Psoas muscle (tissue), 7 donors: ENCODE measurements at regions not wholly inside any gene's neighbourhood (a gene's known extent, or its start where the extent isn't known, plus 50 kb on each side); places are given as distances from the start of the nearest gene placed in this dataset.

Experiments used
- ATAC-seq, 4 donors: fragments of 200-7000 bp; cut with Tn5 transposase; one replicate each; pipeline ENCODE4 v1.9.1; 2020; ENCODE audit warnings: moderate library complexity in 3 of 4, mild to moderate bottlenecking in 2 of 4
- DNase-seq, 2 donors: peaks; one replicate each; pipeline ENCODE4 v3.0.0-alpha.2; 2020
- H3K27ac ChIP-seq: fragments of 200-600 bp; one replicate; pipeline ENCODE4 v1.8.0; 2022
- H3K27me3 ChIP-seq, 3 donors: fragments of 200-600 bp in 1 of 3; one replicate each; pipeline versions ENCODE4 v1.6.1 to v1.8.0; 2013 to 2022; ENCODE audit warnings: low read length in 2 of 3, mild to moderate bottlenecking in 2 of 3, moderate library complexity in 1 of 3; ENCODE audit not compliant: insufficient read depth in 3 of 3
- H3K36me3 ChIP-seq, 2 donors: fragments of 200-600 bp in 1 of 2; one replicate each; pipeline versions ENCODE4 v1.6.1 to v1.8.0; 2013 to 2022; ENCODE audit warnings: low read depth in 1 of 2, mild to moderate bottlenecking in 1 of 2, moderate library complexity in 1 of 2; ENCODE audit not compliant: insufficient read depth in 1 of 2
- H3K4me1 ChIP-seq: fragments of 200-600 bp; one replicate; pipeline ENCODE4 v1.8.0; 2022
- H3K4me3 ChIP-seq: fragments of 200-600 bp; one replicate; pipeline ENCODE4 v1.8.0; 2022; ENCODE audit warnings: mild to moderate bottlenecking
- H3K9me3 ChIP-seq: fragments of 200-600 bp; one replicate; pipeline ENCODE4 v1.8.0; 2022
- WGBS, 3 donors: extraction: QIAGEN DNeasy Blood & Tissue Kit; methylation state at CpG; one replicate each; pipeline versions ENCODE4 v1.1.6 to v1.1.7; 2013; 5-methylcytosine and 5-hydroxymethylcytosine counted together
- intact Hi-C, 2 donors: fragments of 100-400 bp; cut with DNase I; formaldehyde crosslinking; loops; one replicate each; pipeline versions ENCODE4 v1.11.0 to v1.14.2; 2022
- TF ChIP-seq, protein P1 (sequence below): fragments of 200-600 bp; IDR thresholded peaks from one replicate; pipeline ENCODE4 v1.8.0; 2022; ENCODE audit warnings: antibody characterized with exemption
- donor health status: healthy with polysubstance abuse.
- donor health status: DM: no; HTN: no; CAD: no; lungs with moderate emphysema.
- donor health status: Bipolar disorder and iron deficiency.
- donor health status: healthy.
- donor health status: DM: yes; HTN: yes; CAD: no.
- donor health status: DM: no; HTN: no; CAD: no.
- donor health status: DM: yes; HTN: yes; CAD: no.

- Histone ChIP-seq H3K36me3 (no peaks in the 10 kb centered on the region), H3K27me3 (peaks cover 0 to 50% (median 5%) of the 10 kb centered on the region in 3 donors), H3K4me1 (no peaks in the 10 kb centered on the region), H3K27ac (no peak overlapping the region), H3K9me3 (no peaks in the 10 kb centered on the region), H3K4me3 (no peak overlapping the region)
- 63 to 78% (median 65%) methylated on average over 3 of the region's 3 CpGs for WGBS, 3 donors
- DNase-seq (no peak), ATAC-seq (no peak)
- intact Hi-C loops: no loop called here
- TF ChIP-seq, protein P1, sequence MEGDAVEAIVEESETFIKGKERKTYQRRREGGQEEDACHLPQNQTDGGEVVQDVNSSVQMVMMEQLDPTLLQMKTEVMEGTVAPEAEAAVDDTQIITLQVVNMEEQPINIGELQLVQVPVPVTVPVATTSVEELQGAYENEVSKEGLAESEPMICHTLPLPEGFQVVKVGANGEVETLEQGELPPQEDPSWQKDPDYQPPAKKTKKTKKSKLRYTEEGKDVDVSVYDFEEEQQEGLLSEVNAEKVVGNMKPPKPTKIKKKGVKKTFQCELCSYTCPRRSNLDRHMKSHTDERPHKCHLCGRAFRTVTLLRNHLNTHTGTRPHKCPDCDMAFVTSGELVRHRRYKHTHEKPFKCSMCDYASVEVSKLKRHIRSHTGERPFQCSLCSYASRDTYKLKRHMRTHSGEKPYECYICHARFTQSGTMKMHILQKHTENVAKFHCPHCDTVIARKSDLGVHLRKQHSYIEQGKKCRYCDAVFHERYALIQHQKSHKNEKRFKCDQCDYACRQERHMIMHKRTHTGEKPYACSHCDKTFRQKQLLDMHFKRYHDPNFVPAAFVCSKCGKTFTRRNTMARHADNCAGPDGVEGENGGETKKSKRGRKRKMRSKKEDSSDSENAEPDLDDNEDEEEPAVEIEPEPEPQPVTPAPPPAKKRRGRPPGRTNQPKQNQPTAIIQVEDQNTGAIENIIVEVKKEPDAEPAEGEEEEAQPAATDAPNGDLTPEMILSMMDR: no peak
Observed at GRCh38 chr1:30645807-30646206, 77.6 kb downstream of the MATN1 start.

- Histone ChIP-seq H3K27ac (no peak overlapping the region), H3K27me3 (peaks cover 0 to 24% (median 5%) of the 10 kb centered on the region in 3 donors), H3K36me3 (no peaks in the 10 kb centered on the region), H3K4me1 (no peaks in the 10 kb centered on the region), H3K4me3 (no peak overlapping the region), H3K9me3 (no peaks in the 10 kb centered on the region)
- DNase-seq (no peak), ATAC-seq (no peak)
- 57 to 66% (median 58%) methylated on average over 22 of the region's 22 CpGs for WGBS, 3 donors
- TF ChIP-seq, protein P1: no peak
- intact Hi-C loops: no loop called here
Observed at GRCh38 chr1:30642391-30643120, 80.8 kb downstream of the MATN1 start.

DNA sequence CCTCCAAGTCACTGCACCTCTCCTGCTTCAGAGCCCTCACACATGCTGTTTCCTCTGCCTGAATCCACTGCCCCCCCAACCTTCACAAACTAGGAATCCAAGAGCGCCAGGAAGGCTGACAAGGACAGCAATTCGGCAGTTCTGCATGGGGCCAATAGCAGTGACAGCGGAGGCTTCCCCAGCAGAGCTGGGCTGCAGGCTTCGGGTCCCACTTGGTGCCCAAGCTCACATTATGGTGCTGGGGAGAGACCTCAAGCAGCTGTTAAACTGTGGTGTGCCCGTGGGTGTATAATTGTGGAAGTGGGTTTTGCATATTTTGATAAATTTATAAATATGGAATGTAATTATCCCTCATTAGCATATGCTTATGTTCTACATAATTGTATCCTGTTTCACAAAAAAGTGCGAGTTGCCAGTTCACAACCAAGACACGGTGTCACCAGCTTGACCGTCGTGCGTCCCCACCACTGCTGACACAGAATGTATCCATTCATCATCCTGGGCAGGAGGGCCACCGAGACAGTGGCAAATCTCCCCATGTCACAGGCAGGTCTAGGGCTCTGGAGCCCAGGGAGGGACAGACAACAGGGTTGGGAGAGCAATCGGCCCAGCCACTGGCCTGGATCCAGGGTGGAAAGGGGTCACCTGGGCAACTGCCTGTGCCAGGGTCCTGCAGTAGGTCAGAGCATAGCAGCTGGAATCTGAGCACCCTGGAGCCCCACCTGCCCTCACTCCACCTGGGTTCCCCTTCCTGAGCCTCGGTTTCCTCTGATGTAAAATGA lies 81.6 kb downstream of the MATN1 start:
- intact Hi-C loops: no loop called here
- Histone ChIP-seq H3K27ac (no peak overlapping the region), H3K36me3 (no peaks in the 10 kb centered on the region), H3K9me3 (no peaks in the 10 kb centered on the region), H3K27me3 (peaks cover 0 to 24% (median 5%) of the 10 kb centered on the region in 3 donors), H3K4me3 (no peak overlapping the region), H3K4me1 (no peaks in the 10 kb centered on the region)
- DNase-seq: no peak
- 61 to 62% (median 61%) methylated on average over 13 of the region's 13 CpGs for WGBS, 3 donors
- no peak for ATAC-seq
- TF ChIP-seq, protein P1: no peak

DNA sequence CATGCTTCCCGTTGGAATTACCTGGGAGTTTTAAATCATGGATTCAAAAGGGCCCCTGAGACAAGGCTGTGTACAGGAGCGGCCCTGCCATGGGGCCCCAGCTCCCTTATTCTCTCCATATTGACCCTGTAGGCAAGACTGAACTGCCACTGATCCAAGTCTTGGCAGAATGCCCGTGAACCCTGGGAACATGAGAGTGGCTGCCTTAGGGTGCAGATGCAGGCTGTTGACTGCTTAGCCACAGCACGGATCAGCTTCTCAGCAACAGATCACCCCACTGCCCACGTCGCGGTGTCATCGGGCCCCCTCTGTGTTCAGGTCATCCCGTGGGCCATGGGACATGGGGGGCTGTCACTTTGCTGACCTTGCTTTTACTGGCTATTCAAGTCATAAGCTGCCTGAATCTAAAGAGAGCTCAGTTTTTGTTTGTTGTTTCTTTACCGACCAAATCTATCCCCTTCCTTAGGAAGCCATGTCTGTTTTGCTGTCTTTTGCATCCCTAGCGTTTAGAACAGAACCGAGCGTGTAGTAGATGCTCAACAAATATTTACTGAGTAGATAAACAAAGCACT lies 83.4 kb downstream of the MATN1 start:
- 71 to 72% (median 71%) methylated on average over 13 of the region's 13 CpGs for WGBS, 3 donors
- no peaks in the 10 kb centered on the region for H3K9me3 ChIP-seq
- ATAC-seq (no peak), DNase-seq (no peak)
- no peaks in the 10 kb centered on the region for H3K36me3 ChIP-seq
- no peaks in the 10 kb centered on the region for H3K4me1 ChIP-seq
- TF ChIP-seq, protein P1: no peak
- H3K4me3 ChIP-seq: no peak overlapping the region
- H3K27me3 ChIP-seq: peaks cover 0 to 20% (median 0%) of the 10 kb centered on the region in 3 donors
- intact Hi-C loops: no loop called here
- H3K27ac ChIP-seq: no peak overlapping the region
